ENCODE measurements at regions not wholly inside any gene's neighbourhood (a gene's known extent, or its start where the extent isn't known, plus 50 kb on each side); places are given as distances from the start of the nearest gene placed in this dataset.

DNA sequence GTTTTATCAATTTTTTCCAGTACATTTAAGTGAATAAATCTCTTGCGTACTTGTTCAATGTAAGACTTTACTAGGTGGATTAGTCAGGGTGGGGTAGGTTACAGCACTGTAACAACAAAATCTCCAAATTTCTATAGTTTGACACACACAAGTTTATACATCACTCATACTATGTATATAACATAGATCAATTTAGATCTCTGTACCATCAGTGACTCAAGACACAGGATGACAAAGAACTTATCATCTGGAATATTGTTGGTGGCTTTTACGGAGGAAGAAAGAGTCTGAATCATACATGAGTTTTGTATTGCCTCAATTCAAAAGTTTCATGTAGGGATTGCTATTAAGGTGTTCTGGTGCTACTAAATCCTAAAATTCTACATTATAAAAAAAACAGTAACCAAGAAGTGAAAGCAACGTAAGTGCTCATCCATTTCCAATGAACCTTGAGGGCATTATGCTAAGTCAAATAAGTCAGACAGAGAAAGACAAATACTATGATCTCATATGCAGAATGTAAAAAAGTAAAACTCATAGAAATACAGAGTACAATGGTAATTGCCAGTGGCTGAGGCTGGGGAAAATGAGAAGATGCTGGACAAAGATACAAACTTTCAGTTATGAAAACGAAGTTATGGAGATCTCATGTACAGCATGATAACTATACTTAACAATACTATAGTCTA is 98.0 kb upstream of the DKK2 start:
- no peak for DNase-seq (ENCODE audit: low read depth)
- H3K4me3 ChIP-seq (ENCODE audit: low read depth, low read length) = no peak overlapping the region
- TF ChIP-seq, protein P1, sequence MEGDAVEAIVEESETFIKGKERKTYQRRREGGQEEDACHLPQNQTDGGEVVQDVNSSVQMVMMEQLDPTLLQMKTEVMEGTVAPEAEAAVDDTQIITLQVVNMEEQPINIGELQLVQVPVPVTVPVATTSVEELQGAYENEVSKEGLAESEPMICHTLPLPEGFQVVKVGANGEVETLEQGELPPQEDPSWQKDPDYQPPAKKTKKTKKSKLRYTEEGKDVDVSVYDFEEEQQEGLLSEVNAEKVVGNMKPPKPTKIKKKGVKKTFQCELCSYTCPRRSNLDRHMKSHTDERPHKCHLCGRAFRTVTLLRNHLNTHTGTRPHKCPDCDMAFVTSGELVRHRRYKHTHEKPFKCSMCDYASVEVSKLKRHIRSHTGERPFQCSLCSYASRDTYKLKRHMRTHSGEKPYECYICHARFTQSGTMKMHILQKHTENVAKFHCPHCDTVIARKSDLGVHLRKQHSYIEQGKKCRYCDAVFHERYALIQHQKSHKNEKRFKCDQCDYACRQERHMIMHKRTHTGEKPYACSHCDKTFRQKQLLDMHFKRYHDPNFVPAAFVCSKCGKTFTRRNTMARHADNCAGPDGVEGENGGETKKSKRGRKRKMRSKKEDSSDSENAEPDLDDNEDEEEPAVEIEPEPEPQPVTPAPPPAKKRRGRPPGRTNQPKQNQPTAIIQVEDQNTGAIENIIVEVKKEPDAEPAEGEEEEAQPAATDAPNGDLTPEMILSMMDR (IDR thresholded peaks at IDR 0.05; ENCODE audit: insufficient read depth, low read depth, low read length) = no peak

DNA sequence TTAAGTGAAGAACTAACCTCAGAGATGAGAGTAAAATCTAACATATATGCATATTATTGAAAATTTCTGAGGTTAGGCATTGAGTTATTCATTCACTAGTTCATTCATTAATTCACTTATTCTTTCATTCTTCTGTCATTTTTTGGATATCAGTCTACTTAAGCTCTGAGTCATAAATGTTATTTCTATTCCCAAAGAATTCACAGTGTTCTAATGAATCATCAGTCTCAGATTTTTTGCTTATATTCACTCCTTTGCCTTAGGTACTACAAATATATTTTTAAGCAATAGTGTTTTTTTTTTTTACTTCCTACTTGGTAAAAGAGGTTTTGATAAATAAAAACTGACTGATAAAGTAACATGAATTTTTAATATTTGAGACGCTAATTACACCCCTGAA is 95.2 kb upstream of the DKK2 start:
- TF ChIP-seq, protein P1 (IDR thresholded peaks at IDR 0.05; ENCODE audit: insufficient read depth, low read depth, low read length) = no peak
- no peak overlapping the region for H3K4me3 ChIP-seq (ENCODE audit: low read depth, low read length)
- no peak for DNase-seq (ENCODE audit: low read depth)

DNA sequence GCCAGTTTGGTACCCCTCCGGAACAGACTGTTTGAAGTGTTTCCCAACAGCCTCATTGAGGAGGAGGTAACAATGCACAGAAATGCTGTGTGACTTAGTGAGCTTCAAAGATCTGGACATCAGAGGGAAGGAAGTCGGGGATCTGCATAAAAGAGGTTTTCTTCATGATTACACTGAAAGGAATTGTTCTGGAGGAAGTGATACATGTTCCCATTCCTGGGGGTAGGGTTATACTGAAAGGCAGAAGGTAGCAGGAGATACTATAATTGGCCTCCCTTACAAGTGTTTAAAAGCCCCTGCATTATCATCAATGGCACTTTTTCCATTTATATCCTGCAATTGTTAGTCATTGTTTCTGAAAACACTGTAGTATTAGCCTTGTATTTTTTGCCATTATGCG is 94.0 kb upstream of the DKK2 start:
- TF ChIP-seq, protein P1 (IDR thresholded peaks at IDR 0.05; ENCODE audit: insufficient read depth, low read depth, low read length) = no peak
- DNase-seq (ENCODE audit: low read depth) = no peak
- H3K4me3 ChIP-seq (ENCODE audit: low read depth, low read length) = no peak overlapping the region

DNA sequence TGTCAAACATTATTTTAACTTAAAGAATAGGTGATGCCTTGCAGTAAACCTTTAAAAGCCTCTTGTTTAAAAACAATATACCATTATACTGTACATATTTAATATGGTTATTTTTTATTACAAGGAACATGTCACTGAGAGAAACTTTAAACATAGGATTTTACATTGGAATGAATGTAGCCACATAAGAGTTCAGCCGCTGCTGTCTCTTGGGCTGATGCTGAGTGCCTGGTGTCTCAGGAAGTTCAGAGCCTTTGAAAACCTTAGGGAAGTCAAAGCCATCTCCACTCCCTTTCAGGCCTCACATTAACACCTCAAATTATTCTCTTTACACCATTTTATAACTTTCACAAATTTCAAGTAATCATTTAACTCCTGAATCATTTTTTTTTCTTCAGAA is 93.5 kb upstream of the DKK2 start:
- no peak for DNase-seq (ENCODE audit: low read depth)
- TF ChIP-seq, protein P1 (IDR thresholded peaks at IDR 0.05; ENCODE audit: insufficient read depth, low read depth, low read length) = no peak
- H3K4me3 ChIP-seq (ENCODE audit: low read depth, low read length) = no peak overlapping the region

DNA sequence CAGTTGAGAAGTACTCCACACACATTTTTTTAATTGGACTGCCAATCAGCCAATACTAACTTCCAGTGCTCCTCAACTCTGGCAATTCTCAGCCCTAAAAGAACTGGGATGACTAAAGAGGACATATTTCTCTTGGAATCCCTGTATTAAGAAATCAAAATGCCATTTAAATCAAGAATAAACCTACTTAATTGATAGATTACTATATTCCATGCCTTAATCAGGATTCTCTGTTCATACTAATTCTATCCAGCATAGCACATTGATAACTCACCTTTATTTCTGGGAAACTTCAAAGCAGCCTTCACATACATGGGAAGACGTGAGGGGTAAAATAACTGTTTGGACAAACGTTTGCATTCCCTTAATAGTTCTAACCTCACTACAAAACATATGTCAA is 93.0 kb upstream of the DKK2 start:
- TF ChIP-seq, protein P1 (IDR thresholded peaks at IDR 0.05; ENCODE audit: insufficient read depth, low read depth, low read length) = no peak
- no peak for DNase-seq (ENCODE audit: low read depth)
- H3K4me3 ChIP-seq (ENCODE audit: low read depth, low read length) = no peak overlapping the region

DNA sequence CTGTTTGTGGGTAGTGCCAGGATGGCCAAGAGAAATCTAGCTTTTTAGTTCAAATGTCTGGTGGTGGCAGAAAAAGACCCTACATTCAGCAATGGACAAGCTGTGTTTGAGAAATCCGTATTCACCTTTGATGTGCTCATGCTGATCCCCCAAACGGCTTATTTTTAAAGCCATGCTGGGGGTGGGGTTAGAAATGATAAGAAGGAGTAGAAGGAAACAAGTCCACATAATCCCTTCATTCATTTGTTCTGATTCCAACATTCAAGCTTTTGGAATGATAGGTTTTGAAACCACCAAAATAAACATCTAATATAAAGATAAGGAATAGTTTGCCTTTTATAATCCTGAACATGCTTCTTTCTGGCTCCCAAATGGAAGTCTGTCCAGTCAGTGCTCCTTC is 92.0 kb upstream of the DKK2 start:
- TF ChIP-seq, protein P1 (IDR thresholded peaks at IDR 0.05; ENCODE audit: insufficient read depth, low read depth, low read length) = no peak
- no peak overlapping the region for H3K4me3 ChIP-seq (ENCODE audit: low read depth, low read length)
- peak; percentile 2 for DNase-seq (ENCODE audit: low read depth)

DNA sequence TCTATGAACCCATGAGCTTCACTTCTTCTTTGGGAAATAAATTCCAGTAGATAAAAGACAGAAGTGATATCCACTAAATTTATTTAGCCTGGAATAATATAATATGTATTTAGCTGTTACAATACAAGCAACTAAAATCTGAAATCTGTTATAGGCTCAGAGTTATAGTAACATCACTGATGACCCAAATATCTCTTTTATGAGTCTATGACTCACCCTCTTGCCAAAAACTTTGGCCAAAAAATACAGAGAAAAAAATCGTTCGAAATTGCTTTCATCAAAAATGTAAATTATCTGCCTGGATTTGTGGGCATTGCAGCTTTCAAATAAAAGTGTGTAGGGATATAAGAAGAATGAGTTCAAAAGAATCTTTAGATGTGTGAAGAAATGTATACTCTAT is 89.4 kb upstream of the DKK2 start:
- no peak overlapping the region for H3K4me3 ChIP-seq (ENCODE audit: low read depth, low read length)
- TF ChIP-seq, protein P1 (IDR thresholded peaks at IDR 0.05; ENCODE audit: insufficient read depth, low read depth, low read length) = no peak
- DNase-seq (ENCODE audit: low read depth) = peak; percentile 19
